ENCODE measurements at regions not wholly inside any gene's neighbourhood (a gene's known extent, or its start where the extent isn't known, plus 50 kb on each side); places are given as distances from the start of the nearest gene placed in this dataset.

DNA sequence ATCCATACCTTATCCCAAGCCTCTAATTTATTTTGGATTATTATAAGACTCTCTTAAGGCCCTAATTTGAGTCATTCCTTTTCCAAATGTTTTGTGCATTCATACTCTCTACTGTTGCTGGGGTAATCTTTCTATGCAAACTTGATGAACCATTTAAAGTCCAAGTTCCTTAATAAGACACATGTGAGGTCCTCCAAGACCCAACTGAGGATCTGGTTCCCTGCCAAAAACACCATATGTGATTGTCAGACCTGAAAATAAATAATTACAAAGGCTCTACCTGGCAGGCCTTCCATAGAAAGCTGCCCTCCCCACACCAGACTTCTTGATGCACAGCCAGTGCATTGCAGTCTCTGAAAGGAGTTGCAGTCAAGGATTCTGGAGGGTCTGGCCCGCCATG lies 257.9 kb upstream of the AKR1E2 start:
- no peak for DNase-seq

DNA sequence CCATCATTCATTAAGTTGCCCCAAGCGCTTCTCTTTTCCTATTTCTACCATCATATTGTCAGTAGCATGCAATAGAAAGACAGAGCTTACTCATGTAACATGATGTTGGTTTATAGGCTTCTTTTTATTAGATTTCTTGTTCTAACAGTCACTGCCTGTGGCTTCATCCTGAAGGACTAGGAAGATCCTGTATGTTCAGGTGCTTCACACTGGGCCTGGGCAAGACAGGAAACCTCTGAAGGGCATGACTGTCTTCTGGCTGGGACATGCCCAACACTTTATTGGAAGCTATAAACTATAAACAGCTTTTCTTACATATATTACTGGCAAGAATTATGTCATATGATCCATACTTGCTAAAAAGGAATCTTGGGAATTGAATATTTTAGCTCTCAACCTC lies 258.4 kb upstream of the AKR1E2 start:
- no peak for DNase-seq

DNA sequence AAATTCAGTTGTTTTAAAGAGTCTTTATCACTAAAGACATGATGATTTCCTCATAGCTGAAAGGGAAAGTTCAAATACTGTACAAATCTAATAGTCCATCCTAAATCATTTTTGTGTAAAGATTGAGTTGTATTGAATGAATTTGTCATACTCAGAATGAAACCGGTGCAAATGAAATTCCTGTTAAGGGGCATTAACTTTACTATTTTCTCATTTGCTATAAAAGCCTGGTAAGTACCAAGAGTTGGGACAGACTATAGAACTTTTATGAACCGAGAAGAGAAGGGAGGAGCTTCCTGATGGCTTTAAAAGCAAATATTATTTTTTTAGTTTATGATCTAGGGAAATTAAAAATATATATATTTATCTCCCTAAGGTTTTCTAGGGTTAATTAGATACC lies 260.0 kb upstream of the AKR1E2 start:
- no peak for DNase-seq

DNA sequence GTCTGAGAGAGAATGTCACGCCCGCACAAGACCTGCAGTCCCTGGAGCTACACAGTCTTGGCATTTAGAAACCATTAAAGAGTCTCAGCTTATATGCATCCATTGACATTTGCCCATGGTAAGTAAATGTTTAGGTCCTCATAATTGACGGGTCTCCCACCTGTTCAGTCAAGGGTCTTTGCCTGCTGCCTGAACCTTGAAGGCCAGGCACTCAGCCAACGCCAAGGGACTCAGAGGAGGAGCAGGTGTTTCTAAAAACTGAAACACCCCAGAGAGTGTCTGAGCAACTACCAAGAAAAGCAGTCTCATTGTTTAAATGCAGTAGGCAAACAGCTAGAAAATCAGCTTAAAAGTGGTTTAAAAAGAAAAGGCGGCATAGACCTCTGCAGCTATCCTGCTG lies 264.7 kb upstream of the AKR1E2 start:
- no peak for DNase-seq

DNA sequence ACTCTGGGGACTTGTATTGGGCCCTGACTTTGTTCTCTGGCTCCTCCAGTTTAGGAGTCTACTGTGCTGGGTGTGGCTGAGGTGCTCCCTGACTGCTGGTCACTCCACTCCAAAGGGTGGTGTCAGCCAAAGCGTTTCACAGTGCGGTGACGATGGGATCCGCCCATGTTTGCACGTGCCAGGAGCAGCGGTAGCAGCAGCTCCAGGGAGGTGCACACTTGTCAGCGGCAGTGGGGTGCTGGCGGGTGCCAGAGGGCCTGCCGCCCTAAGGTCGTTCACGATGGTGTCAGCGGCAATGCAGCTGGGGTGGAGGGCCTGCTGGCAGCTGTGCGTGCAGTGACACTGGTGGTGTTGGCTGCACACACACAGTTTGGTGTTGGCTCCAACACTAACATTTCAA lies 268.5 kb upstream of the AKR1E2 start:
- no peak for DNase-seq

DNA sequence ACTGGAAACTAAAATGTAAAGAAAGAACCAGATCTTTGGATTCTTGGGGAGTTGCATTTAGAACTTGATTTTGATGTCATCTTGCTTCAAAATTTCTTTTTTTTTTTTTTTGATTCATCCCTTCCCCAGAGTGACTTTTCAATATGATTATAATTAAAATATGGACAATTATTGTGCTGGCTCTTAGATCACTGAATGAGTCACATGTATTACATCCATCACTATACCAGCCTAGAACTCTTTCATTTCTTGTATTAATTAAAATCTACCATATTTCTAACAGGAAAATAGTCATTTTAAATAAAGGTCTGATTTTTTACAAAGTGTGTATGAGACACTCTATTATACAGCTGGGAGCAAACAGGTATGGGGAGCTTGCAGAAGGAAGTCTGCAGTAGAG lies 269.5 kb upstream of the AKR1E2 start:
- no peak for DNase-seq

DNA sequence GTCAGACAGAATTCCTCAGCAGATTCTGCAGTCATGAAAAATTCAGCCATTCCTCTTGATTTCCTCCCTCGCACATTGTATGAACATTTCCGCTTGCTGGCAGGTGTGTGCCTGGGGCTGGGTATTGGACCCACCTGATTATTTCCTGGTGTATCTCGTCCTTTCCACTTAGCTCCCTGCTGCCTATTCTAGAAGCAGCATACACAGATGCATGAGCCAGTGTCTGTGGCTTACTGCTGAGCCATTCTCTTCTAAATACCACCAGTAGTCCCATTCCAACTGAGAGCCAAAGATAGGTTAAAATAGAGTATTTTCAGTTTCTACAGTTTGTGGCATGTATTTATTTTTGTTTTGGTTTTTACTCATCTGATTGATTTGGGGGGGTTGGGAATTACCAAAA lies 270.1 kb upstream of the AKR1E2 start:
- DNase-seq, result no peak

DNA sequence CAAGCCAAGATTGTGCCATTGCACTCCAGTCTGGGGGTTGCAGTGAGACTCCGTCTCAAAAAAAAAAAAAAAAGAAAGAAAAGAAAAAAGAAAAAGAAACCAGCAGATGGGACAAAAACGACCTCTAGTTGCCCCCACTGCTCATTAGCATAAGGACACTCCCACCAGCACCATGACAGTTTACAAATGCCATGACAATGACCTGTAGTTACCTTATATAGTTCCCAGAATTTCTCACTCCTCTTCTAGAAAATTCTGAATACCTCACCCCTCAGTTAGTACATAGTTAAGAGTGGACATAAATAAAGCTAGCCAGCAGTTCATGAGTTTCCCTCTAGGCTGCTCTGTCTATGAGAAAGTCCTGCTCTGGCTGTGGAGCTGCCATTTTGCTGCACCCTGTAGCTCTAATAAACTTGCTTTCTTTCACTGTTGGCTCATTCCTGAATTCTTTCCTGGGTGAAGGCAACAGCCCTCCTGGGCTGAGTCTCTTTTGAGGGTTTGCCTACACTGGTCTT lies 276.8 kb upstream of the AKR1E2 start:
- no peak for DNase-seq

DNA sequence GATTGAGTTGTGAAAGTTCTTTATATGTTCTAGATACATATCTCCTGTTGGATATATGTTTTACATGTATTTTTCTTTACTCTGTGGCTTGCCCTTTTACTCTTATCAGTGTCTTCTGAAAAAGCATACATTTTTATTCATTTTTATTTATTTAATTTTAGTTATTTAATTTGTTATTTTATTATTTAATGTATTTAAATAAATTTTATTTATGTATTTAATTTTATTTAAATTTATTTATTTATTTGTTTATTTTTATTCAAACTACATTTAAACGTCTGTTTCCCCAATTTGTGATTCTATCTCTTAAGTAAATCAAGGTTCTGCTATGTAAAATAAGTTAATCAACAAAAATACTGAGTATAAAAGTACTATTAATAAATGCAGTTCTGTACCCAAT lies 279.1 kb upstream of the AKR1E2 start:
- no peak for DNase-seq

DNA sequence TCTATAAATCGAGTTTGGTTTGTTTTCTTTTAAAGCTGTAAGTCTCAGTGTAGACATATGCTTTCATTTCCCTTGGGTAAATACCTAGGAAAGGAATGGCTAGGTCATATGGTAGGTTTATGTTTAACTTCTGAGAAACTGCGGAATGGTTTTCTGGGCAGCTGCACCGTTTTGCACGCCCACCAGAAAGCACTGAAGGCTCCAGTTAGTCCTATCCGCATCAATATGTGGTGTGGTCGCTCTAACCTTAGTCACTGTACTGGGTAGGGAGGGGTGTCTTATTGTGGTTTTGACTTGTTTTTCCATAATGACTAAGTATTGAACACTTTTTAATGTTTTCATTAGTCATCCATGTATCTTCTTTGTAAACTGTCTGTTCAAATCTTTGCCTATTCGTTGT lies 279.5 kb upstream of the AKR1E2 start:
- DNase-seq, result no peak

DNA sequence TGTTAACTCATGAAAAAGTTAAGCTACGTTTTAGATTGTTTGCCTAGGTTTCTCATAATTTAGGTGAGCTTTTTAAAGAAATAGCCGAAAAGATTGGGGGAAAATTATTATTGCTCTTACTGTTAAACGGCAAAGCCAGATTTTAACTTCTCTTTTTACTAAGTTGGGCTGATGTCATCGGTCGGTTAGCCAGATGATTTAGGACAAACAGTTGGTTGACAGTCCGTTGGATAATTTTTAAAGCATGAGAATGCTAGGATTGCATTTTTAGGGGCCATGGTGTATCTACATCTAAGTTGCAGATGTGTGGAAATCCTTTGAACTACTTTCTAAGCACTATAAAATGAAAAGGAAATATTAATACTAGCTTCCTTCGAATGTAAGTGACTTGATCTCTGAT lies 280.9 kb upstream of the AKR1E2 start:
- no peak for DNase-seq

DNA sequence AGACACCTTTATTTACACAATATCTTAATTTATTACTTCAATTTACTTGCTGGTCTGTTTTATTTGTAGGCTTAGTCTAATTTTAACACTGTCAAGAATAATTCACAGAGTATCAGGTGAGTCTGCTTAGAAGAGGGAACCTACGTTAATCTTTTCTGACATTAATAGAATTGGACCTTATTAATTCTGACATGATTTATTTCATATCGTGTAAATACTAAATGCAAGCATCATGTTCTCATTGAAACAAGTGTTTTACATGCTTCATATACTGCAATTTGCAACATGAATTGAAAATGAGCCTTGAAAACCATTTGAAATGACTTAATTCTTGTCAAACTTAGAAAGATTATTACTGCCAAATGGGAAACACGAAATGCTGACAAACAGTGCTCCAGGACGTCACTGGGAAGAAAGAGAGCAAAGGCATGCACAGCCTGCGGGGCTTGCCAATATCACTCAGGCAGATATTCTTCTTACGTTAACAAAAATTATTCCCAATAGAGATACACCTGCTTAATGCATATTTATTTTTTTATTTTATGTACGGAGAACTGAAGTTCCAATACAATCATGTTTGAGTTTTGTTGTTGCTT lies 282.0 kb upstream of the AKR1E2 start:
- no peak for DNase-seq

DNA sequence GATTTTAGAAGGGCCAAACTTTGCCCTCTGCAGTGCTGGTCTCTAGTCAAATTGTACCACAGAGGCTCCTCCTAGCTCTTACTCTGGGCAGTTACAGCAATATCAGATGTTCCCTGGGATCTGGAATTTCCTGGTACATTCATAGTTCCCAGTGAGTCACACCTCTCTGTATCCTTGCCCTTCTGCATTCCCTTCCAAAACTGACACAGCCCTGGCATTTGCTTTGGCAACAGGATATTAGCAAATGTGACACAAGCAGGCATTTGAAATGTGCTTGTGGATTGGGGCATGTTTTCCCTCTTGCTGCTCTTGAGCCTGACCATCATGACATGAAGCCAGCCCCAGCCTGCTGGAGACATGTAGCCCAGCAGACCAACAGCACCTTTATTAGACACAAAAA lies 284.7 kb upstream of the AKR1E2 start:
- DNase-seq, result no peak

DNA sequence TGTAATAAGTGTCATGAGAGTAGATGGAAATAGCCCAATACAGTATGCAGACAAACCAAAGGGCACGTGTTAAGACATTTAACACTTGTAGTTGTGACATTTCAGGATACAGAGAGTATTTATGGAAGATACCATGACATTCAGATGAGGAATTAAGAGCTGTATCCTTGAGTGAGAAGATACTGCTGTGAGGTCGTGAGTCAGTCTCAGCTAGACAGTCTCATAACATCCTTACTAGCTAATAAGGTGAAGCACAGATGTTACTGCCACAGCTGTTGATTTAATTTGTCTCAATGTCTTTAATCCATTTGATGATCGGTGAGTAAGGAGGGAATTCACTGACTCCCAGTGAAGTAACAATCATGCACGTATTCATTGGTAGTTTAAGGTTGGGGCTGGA lies 288.0 kb upstream of the AKR1E2 start:
- no peak for DNase-seq

DNA sequence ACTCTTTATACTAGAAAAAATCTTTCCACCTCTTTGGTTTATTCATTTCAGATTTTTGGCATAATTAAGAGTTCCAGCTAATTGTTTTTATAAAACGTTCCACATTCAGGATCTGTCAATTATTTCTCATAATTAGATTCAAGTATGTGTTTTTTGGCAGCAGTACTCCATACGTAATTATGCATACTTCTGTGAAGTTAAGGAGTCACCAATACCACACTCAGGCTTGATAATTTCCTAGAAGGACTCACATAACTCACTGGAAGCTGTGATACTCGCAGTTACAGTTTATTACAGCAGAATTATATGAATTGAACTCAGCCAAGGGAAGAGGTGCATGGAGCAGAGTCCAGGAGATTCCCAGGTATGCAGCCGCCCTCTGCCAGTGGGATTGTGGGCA lies 290.5 kb upstream of the AKR1E2 start:
- no peak for DNase-seq

DNA sequence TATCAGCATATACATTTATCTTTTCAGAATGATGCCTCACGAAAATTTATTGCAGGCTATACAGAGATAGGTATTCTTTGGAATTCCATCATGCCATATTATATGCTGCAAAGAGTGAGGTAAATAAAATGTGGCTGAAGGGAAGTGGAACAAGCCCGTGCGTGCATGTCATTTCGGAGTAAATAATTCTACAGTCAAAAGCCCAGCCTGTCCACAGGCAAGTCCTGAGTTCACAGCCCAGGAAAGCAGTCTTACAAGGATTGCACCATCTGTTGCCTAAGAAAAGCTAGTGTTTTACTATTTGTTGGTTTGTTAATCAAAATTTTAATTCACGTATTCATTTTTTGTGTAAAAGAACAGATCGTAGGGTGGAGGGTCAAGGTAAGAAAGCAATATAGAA lies 292.4 kb upstream of the AKR1E2 start:
- no peak for DNase-seq

DNA sequence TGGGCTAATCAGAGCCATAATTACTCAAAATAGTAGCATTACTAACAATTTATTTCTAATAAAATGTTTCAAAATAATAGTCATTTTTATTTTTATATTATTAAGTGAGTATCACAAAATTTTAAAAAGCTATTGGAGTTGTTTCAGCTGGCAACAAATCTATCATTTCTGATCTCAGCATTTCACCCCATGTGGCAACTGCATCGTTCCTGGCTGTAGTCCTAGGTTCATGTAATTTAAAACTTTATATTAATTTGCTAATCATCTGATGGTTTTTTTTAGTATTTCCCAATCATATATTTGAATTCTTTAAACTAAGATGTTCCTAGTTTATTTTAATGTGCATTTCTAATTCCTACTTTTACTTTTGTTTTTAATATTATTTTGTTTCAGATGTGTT lies 293.0 kb upstream of the AKR1E2 start:
- DNase-seq, result no peak

DNA sequence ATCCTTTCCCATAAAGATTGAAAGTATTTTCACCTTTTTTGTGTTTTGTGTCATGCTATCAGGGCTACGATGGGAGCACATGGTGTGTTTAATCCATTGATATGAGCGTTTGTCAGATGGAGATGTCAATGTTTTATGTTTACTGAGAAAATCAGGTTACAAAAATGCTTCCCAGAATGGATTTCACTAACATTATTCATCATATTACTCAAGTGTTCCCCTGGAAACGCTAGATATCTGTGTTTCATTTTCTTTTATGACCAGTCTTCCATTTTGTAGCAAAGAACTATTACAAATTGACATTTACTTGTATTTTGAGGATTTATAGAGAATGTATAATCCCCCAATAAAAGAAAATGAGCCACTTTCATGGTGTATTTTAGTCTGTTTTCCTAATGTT lies 293.5 kb upstream of the AKR1E2 start:
- DNase-seq, result no peak

DNA sequence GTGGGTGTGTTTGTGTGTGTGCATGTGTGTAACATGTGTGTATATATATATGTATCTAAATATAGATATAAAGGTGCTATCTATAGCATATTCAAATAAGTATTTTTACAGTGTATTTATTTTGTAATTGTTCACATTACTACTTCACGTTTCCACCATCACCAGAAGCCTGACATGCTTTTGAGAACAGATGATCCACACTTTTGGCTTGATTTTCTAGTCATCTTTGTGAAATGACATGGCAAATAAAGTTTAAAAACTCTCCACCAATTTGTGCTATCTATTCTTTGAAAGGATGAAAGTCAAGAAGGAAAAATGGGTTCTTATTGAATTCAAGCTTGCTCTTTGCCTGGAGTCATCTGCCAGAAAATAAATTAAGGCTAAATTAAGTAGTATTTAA lies 294.0 kb upstream of the AKR1E2 start:
- DNase-seq, result no peak

DNA sequence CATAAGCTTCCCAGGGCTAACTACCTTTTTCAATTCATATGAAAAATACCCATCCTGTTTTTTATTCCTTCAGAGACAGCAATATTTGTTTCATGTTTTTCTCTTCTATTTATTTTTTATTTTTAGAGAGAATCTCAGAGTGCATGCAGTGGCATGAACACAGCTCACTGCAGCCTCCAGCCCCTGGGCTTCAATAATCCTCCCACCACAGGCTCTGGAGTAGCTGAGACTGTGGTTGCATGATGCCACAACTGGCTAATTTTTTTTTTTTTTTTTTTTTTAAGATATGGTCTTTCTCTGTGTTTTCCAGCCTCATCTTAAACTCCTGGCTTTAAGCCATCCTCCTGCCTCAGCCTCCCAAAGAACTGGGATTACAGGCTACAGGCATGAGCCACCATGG lies 296.7 kb upstream of the AKR1E2 start:
- no peak for DNase-seq

DNA sequence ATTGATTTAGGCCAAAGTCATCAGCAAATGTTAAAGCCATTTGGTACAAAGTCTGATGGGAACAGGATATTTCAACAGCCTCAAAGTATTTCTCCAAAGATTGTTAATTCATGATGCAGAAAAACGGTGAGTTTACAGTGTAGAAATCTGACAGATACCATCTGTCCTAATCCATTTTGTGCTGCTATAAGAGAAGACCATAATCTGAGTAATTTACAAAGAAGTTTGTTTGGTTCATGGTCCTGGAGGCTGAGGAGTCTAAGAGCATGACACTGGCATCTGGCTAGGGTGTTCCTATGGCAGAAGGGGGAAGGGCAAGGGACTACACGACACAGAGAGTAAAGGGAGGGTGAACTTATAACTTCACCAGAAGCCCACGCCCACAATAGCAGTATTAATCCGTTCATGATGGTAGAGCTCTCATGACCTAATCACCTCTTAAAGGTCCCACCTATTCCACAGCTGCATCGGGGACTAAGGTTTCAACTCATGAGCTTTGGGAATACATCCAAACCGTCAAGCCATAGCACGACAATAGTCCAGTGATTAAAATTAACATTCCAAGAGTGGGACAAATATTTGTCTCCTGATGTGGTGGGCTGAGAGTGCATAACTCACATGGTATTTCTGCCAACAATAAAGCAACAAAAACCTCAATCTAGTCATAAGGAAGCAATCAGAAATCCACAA lies 298.6 kb upstream of the AKR1E2 start:
- no peak for DNase-seq

DNA sequence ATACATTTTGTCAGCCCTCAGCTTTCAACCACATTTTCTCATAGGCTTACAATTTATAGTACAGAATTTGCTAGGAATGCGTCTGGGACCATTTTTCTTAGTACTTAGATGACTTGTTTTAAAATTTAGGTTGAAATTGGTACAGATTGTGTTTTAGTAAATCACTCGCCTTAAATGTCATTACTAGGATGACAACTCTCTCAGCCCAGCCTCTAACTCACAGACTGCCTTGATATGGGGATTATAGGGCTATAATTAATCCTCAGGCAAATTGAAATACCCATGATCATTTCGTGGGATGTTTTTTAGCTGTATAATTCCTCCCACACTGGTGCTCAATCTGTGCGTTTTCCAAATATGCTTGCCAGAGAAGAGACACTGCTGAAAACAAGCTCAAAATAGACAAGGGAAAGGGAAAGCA lies 299.7 kb upstream of the AKR1E2 start:
- no peak for DNase-seq

DNA sequence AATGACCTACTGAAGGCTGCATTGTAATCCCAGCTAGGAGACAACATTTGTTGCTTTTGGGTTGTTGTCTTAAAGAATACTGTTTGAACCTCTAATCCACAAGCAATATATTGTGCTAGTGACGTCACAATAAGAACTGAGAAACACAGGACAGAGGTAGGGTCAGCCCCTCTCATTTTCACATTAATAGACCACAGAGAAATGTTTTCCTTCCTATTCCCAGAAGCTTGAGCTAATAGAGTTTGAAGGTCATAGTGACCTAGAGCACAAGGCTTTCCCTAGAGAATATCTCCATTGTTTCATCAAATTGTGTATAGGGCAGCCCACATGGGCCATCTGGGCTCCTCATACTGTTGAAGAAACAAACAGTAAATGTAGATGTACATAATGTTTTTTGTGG lies 300.9 kb upstream of the AKR1E2 start:
- DNase-seq, result no peak

DNA sequence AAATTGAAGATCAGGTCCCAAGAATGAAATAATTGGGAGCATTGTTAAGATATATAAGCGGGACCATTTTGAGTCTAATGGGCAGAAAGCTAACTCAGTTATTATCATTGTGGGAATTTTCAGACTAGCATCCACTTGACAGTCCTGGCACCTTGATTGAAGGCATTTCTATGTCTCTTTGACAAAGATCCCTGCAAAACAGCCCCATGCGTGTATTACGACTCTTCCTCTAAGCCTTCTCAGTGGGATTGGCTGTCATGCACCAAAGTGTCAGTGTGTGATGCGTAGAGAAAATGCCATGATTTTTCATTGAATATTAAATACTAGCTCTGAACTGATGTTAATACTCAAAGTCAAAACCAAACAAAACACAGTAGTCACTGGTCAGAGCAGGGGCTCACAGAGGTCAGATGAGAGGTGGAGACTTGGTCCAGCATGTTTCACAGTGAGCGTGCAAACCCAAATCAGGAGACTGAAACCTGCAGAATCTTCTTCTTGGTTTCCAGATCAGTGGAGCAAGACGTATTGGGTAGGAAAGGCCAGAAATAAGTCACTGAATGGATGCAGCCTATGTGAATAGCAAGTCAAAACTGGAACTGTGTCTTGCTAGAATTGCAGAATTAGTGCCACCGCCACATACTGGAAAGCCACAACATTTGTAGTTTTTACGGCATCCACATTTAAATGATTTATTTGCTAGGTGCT lies 303.6 kb upstream of the AKR1E2 start:
- DNase-seq, result no peak

All from DMS79 treated with DMSO at 0.1 percent for 48 hours (cell line).